Lower lobe of right lung (tissue), 2 donors: ENCODE measurements at regions not wholly inside any gene's neighbourhood (a gene's known extent, or its start where the extent isn't known, plus 50 kb on each side); places are given as distances from the start of the nearest gene placed in this dataset.
A peak's percentile ranks its signal among the peaks of the same experiment; 100 is the strongest.

Experiments used
- ATAC-seq, 2 donors: fragments of 200-7000 bp; cut with Tn5 transposase; one replicate each; pipeline ENCODE4 v1.9.1; 2020 to 2022; ENCODE audit warnings: mild to moderate bottlenecking in 2 of 2, moderate library complexity in 2 of 2
- DNase-seq: peaks from one replicate; pipeline ENCODE4 v3.0.0-alpha.2; 2020
- H3K27ac ChIP-seq: fragments of 200-600 bp; one replicate; pipeline ENCODE4 v1.8.0; 2022
- H3K27me3 ChIP-seq: fragments of 200-600 bp; one replicate; pipeline ENCODE4 v1.8.0; 2022; ENCODE audit warnings: low read depth
- H3K36me3 ChIP-seq: fragments of 200-600 bp; one replicate; pipeline ENCODE4 v1.8.0; 2022; ENCODE audit warnings: mild to moderate bottlenecking
- H3K4me1 ChIP-seq: fragments of 200-600 bp; one replicate; pipeline ENCODE4 v1.8.0; 2022
- H3K4me3 ChIP-seq: fragments of 200-600 bp; one replicate; pipeline ENCODE4 v1.8.0; 2022; ENCODE audit warnings: mild to moderate bottlenecking
- H3K9me3 ChIP-seq: fragments of 200-600 bp; one replicate; pipeline ENCODE4 v1.8.0; 2022
- intact Hi-C: fragments of 100-400 bp; cut with DNase I; formaldehyde crosslinking; loops from one replicate; pipeline ENCODE4 v1.11.0; 2022
- TF ChIP-seq, protein P1 (sequence below): fragments of 200-600 bp; IDR thresholded peaks from one replicate; pipeline ENCODE4 v1.8.0; 2022; ENCODE audit warnings: antibody characterized with exemption, mild to moderate bottlenecking
- donor health status: DM: no; HTN: yes; CAD: no; lungs with severe emphysema.

DNA sequence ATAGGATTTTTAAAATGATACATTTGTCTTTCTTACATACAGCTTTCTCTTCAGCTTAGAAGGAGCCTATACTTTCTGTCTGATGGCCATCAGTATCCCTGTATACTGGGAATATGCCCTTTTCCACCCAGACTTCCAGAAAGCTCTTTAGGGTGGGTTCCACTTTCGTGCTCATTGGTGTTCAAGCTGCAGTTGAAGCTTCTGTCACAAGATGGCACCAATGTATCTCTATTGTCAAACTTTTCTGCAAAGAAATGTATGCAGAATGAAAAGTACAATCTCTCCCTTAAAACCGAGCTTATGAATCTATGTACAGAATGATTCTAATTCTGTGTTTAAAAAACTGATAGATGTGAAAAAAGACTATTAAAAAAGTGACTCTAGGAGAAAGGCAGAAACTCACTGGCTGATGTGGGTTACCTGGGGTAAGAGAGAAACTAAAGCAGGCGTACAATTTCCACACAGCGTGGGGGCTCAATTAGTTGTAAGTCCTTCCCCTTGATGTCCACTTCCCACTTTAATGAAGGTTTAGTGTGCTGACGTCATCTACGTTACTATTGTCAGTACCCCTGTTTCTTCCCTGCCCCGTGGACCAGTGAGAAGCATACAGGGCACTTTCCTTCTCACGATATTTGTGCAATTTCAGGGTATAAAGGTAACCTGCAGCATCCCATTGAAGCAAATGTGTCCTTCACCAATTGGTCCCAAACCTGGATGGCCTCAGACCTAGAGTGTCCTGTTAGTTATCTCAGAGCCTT is 57.3 kb upstream of the TCEAL2 start:
- intact Hi-C loops = no loop called here
- Histone ChIP-seq H3K9me3 (no peaks in the 10 kb centered on the region), H3K27ac (no peak overlapping the region), H3K4me3 (no peak overlapping the region), H3K36me3 (no peaks in the 10 kb centered on the region), H3K27me3 (no peaks in the 10 kb centered on the region), H3K4me1 (no peaks in the 10 kb centered on the region)
- DNase-seq (no peak), ATAC-seq (no peak)
- TF ChIP-seq, protein P1, sequence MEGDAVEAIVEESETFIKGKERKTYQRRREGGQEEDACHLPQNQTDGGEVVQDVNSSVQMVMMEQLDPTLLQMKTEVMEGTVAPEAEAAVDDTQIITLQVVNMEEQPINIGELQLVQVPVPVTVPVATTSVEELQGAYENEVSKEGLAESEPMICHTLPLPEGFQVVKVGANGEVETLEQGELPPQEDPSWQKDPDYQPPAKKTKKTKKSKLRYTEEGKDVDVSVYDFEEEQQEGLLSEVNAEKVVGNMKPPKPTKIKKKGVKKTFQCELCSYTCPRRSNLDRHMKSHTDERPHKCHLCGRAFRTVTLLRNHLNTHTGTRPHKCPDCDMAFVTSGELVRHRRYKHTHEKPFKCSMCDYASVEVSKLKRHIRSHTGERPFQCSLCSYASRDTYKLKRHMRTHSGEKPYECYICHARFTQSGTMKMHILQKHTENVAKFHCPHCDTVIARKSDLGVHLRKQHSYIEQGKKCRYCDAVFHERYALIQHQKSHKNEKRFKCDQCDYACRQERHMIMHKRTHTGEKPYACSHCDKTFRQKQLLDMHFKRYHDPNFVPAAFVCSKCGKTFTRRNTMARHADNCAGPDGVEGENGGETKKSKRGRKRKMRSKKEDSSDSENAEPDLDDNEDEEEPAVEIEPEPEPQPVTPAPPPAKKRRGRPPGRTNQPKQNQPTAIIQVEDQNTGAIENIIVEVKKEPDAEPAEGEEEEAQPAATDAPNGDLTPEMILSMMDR = peak; percentile 39

DNA sequence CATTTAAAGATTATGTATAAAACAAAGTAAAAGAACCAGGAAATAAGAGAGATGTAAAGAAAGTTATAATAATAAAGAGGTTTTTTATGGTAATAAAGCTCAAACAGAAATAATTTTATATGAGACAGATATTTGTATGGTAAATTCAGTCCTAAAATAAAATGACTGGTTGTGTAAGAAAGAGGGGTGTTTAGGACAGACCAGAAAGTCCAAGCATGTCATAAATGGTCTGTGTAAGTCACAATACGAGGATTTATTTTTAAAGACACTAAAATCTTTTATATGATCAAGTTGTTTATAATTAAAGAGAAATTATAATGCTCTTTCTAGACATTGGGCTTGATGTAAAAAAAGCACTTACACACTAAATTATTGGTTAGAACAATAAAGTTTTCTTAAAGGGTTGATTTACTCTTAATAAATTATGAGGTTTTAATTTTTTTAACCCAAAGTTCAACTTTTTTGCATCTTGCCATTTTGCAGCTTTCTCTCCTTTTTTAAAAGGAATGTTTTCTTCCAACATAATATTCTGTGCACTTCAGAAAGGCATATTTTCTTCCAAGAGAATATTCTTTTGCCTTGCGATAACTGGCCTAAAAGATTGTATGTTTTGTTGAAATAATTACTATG is 61.9 kb upstream of the TCEAL2 start:
- H3K27ac ChIP-seq = no peak overlapping the region
- ATAC-seq (no peak), DNase-seq (no peak)
- H3K4me3 ChIP-seq = no peak overlapping the region
- H3K9me3 ChIP-seq = no peaks in the 10 kb centered on the region
- TF ChIP-seq, protein P1 = no peak
- intact Hi-C loops = no loop called here
- no peaks in the 10 kb centered on the region for H3K36me3 ChIP-seq
- no peaks in the 10 kb centered on the region for H3K4me1 ChIP-seq
- H3K27me3 ChIP-seq = no peaks in the 10 kb centered on the region

GRCh38 chrX:102044496-102044895 is 81.0 kb upstream of the TCEAL2 start:
- ATAC-seq (no peak), DNase-seq (no peak)
- H3K27me3 ChIP-seq = no peaks in the 10 kb centered on the region
- H3K36me3 ChIP-seq = no peaks in the 10 kb centered on the region
- TF ChIP-seq, protein P1 = no peak
- no peak overlapping the region for H3K27ac ChIP-seq
- no peaks in the 10 kb centered on the region for H3K9me3 ChIP-seq
- no peak overlapping the region for H3K4me3 ChIP-seq
- intact Hi-C loops = no loop called here
- no peaks in the 10 kb centered on the region for H3K4me1 ChIP-seq

- Histone ChIP-seq H3K36me3 (no peaks in the 10 kb centered on the region), H3K4me1 (no peaks in the 10 kb centered on the region), H3K27me3 (no peaks in the 10 kb centered on the region), H3K4me3 (no peak overlapping the region), H3K27ac (no peak overlapping the region), H3K9me3 (no peaks in the 10 kb centered on the region)
- intact Hi-C loops = no loop called here
- no peak for DNase-seq
- ATAC-seq = no peak
- TF ChIP-seq, protein P1 = no peak
Observed at GRCh38 chrX:102043380-102043779, 82.1 kb upstream of the TCEAL2 start.

- H3K27ac ChIP-seq = no peak overlapping the region
- no peaks in the 10 kb centered on the region for H3K27me3 ChIP-seq
- H3K4me1 ChIP-seq = no peaks in the 10 kb centered on the region
- H3K9me3 ChIP-seq = no peaks in the 10 kb centered on the region
- DNase-seq (no peak), ATAC-seq (no peak)
- no peak overlapping the region for H3K4me3 ChIP-seq
- intact Hi-C loops = no loop called here
- no peaks in the 10 kb centered on the region for H3K36me3 ChIP-seq
- TF ChIP-seq, protein P1 = no peak
Observed at GRCh38 chrX:102042372-102043325, 82.8 kb upstream of the TCEAL2 start.
